Endothelial cell of umbilical vein (primary cell): ENCODE measurements at regions not wholly inside any gene's neighbourhood (a gene's known extent, or its start where the extent isn't known, plus 50 kb on each side); places are given as distances from the start of the nearest gene placed in this dataset.

ENCODE experiments used
- BruUV-seq: library from RNA; stranded (reverse); fragments of 400-500 nt; replicated peaks from 2 replicates; lab custom pipeline; 2021; lab: Mats Ljungman, UMichigan
- CTCF ChIA-PET: fragments of 300-600, 350-600 bp; sonication (Branson Sonifier 250); formaldehyde crosslinking; loops from one replicate; lab custom pipeline; 2021; ENCODE audit warnings: antibody characterized with exemption, inconsistent platforms; lab: Charles Lee
- POLR2A ChIA-PET: fragments of 300-600, 350-600 bp; sonication (Branson Sonifier 250); formaldehyde crosslinking; loops from one replicate; lab custom pipeline; 2021; ENCODE audit warnings: antibody characterized with exemption, inconsistent platforms; lab: Charles Lee
- DNase-seq: peaks from one replicate; pipeline ENCODE4 v3.0.0-alpha.2; 2011; ENCODE audit warnings: low read depth, low spot score
- FAIRE-seq: peaks from 2 replicates; lab custom pipeline; 2011; peaks lifted over from hg19 to GRCh38; lab: Jason Lieb, UNC
- H2AFZ ChIP-seq: 2 replicates; pipeline ENCODE4 v1.6.0; 2012; ENCODE audit warnings: low read depth, low read length, control low read depth, inconsistent platforms
- H3K27ac ChIP-seq: 2 replicates; pipeline ENCODE4 v1.5.1; 2011; ENCODE audit warnings: low read depth, mild to moderate bottlenecking, control low read depth, low read length, moderate library complexity; ENCODE audit not compliant: insufficient read depth
- H3K27me3 ChIP-seq, 2 experiments: 2 replicates each; pipeline versions ENCODE4 v1.6.0 to v1.6.1; 2011; ENCODE audit warnings: low read length in 2 of 2, mixed read lengths in 1 of 2; ENCODE audit not compliant: control insufficient read depth in 2 of 2, insufficient read depth in 2 of 2
- H3K36me3 ChIP-seq, 2 experiments: 2 replicates in 1 of 2; 3 replicates in 1 of 2; pipeline ENCODE4 v1.5.1; 2011; ENCODE audit warnings: low read length in 2 of 2, mild to moderate bottlenecking in 1 of 2, moderate library complexity in 1 of 2; ENCODE audit not compliant: control insufficient read depth in 2 of 2, insufficient read depth in 2 of 2; ENCODE audit errors: extremely low read depth in 1 of 2
- H3K4me1 ChIP-seq: 3 replicates; pipeline ENCODE4 v1.5.1; 2011; ENCODE audit warnings: mild to moderate bottlenecking, low read length; ENCODE audit not compliant: control insufficient read depth, insufficient read depth; ENCODE audit errors: extremely low read depth
- H3K4me2 ChIP-seq: 2 replicates; pipeline ENCODE4 v1.6.1; 2011; ENCODE audit warnings: low read length, control low read depth, mixed read lengths; ENCODE audit not compliant: insufficient read depth
- H3K4me3 ChIP-seq, 3 experiments: fragments of 200-600 bp in 1 of 3; sonication (generic), shearing (Covaris generic) in 1 of 3; replicated peaks in 1 of 3; 2 replicates each; pipeline ENCODE4 v1.5.1; 2011 to 2016; ENCODE audit warnings: control low read depth in 3 of 3, low read length in 3 of 3, mild to moderate bottlenecking in 2 of 3, inconsistent platforms in 1 of 3, low read depth in 1 of 3, moderate library complexity in 1 of 3; ENCODE audit not compliant: insufficient read depth in 1 of 3
- H3K79me2 ChIP-seq: 2 replicates; pipeline ENCODE4 v1.6.0; 2012; ENCODE audit warnings: low read length, inconsistent platforms; ENCODE audit not compliant: control insufficient read depth, insufficient read depth
- H3K9ac ChIP-seq: replicated peaks from 2 replicates; pipeline ENCODE3; 2011; ENCODE audit warnings: low read length, control low read depth; ENCODE audit not compliant: insufficient read depth; ENCODE audit errors: extremely low read depth
- H3K9me1 ChIP-seq: replicated peaks from 3 replicates; pipeline ENCODE4 v1.6.0; 2011; ENCODE audit warnings: mild to moderate bottlenecking, low read length; ENCODE audit not compliant: control insufficient read depth, insufficient read depth; ENCODE audit errors: extremely low read depth
- H3K9me3 ChIP-seq: replicated peaks from 2 replicates; pipeline ENCODE4 v1.5.1; 2012; ENCODE audit warnings: low read length, inconsistent platforms; ENCODE audit not compliant: control insufficient read depth, insufficient read depth
- H4K20me1 ChIP-seq: replicated peaks from 2 replicates; pipeline ENCODE3; 2011; ENCODE audit warnings: mild to moderate bottlenecking, low read length; ENCODE audit not compliant: control insufficient read depth, insufficient read depth; ENCODE audit errors: extremely low read depth
- EZH2 ChIP-seq: IDR thresholded peaks from 2 replicates; pipeline ENCODE4 v1.6.1; 2012; ENCODE audit warnings: borderline replicate concordance, low read depth, mild to moderate bottlenecking, moderate library complexity, low read length, inconsistent platforms; ENCODE audit not compliant: severe bottlenecking
- FOS ChIP-seq: IDR thresholded peaks from 2 replicates; pipeline ENCODE4 v1.6.1; 2011; ENCODE audit warnings: mild to moderate bottlenecking, low read length, moderate library complexity, borderline replicate concordance; ENCODE audit not compliant: insufficient read depth
- GATA2 ChIP-seq: IDR thresholded peaks from 2 replicates; pipeline ENCODE4 v1.7.0; 2011; ENCODE audit warnings: low read depth, mild to moderate bottlenecking, moderate library complexity, mixed read lengths, low read length; ENCODE audit not compliant: insufficient read length, insufficient read depth
- JUN ChIP-seq: IDR thresholded peaks from 2 replicates; pipeline ENCODE4 v1.6.1; 2011; ENCODE audit warnings: borderline replicate concordance, low read depth; ENCODE audit not compliant: insufficient read length, insufficient read depth
- MYC ChIP-seq: IDR thresholded peaks from one replicate; pipeline ENCODE4 v1.6.1; 2011; ENCODE audit warnings: mild to moderate bottlenecking, low read depth, low read length
- POLR2A ChIP-seq: IDR thresholded peaks from 2 replicates; pipeline ENCODE4 v1.6.1; 2012; ENCODE audit warnings: low read depth, mild to moderate bottlenecking, control low read depth, low read length
- dilution Hi-C: fragments of 300-500 bp; cut with MboI; formaldehyde crosslinking; loops from one replicate; pipeline ENCODE4 v1.15.0; 2019; ENCODE audit warnings: low sequenced_read_pairs; ENCODE audit not compliant: extremely low pct_ligation_motif_present
- intact Hi-C: fragments of 100-400 bp; cut with micrococcal nuclease; formaldehyde crosslinking; loops from one replicate; pipeline ENCODE4 v1.10.0; 2022
- TF ChIP-seq, protein P1 (sequence below): IDR thresholded peaks from 2 replicates; pipeline ENCODE4 v1.6.1; 2011; ENCODE audit not compliant: insufficient read depth, insufficient read length

DNA sequence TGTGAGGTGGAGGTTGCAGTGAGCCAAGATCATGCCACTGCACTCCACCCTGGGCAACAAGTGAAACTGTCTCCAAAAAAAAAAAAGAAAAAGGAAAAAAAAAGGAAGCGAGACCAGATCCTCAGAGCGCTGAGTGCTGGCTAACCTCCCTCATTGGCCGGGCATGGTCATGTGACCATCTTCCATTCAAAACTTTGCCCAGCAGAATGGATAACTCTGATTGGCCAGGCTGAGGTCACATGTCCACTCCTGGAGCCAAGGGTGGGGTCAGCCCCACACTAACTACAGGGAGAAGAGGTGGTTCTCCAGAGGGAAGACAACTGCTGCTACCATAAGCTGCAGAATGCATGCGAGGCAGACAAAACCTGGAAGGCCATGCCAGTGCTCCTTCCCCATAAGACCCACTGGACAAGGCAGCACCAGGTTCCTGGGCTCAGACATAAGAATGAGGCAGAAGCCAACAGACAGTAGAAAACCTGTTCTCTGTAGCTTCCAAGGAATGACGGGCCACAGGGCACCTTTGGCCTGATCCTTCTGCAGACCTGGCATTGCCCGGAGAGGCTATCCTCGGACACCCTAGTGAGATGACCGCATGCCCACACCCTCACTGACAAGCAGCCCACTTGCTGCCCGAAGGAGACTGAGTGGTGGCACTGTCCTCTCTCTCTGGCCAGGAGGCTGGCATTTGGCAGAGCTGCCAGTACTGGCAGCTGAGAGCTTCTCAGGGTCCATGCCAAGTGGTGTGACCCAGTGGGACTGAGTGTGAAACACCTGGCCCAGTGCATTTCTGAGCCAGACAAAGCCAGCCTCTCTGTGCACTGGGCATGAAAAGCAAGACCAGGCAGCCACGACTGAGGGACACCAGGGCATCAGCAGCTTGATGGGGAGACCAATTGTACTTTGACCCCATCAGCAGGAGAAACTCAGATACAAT is 311.9 kb upstream of the SULF2 start:
- no peak overlapping the region for H3K9ac ChIP-seq
- H3K9me1 ChIP-seq, result no peaks in the 10 kb centered on the region
- intact Hi-C loops (no loop called here), dilution Hi-C loops (no loop called here)
- no peaks in the 10 kb centered on the region for H3K4me1 ChIP-seq
- no peaks in the 10 kb centered on the region for H4K20me1 ChIP-seq
- BruUV-seq, result no TSS peak
- no peaks in the 10 kb centered on the region for H3K27me3 ChIP-seq
- H3K9me3 ChIP-seq, result no peaks in the 10 kb centered on the region
- no peak for FAIRE-seq
- no peak overlapping the region for H3K4me3 ChIP-seq
- TF ChIP-seq MYC (no peak), POLR2A (no peak), EZH2 (no peak), FOS (no peak), JUN (no peak), GATA2 (no peak)
- TF ChIP-seq, protein P1, sequence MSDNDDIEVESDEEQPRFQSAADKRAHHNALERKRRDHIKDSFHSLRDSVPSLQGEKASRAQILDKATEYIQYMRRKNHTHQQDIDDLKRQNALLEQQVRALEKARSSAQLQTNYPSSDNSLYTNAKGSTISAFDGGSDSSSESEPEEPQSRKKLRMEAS, result no peak
- no peak overlapping the region for H3K27ac ChIP-seq
- no peaks in the 10 kb centered on the region for H3K79me2 ChIP-seq
- no peak for DNase-seq
- POLR2A ChIA-PET, result no interaction called here
- no peak overlapping the region for H2AFZ ChIP-seq
- no peak overlapping the region for H3K4me2 ChIP-seq
- no peaks in the 10 kb centered on the region for H3K36me3 ChIP-seq
- CTCF ChIA-PET, result no interaction called here
